GM12891 (cell line): ENCODE measurements at regions not wholly inside any gene's neighbourhood (a gene's known extent, or its start where the extent isn't known, plus 50 kb on each side); places are given as distances from the start of the nearest gene placed in this dataset.

Experiments used
- PAX5 ChIP-seq: IDR thresholded peaks from 2 replicates; pipeline ENCODE4 v1.6.1; 2011; ENCODE audit warnings: low read length, moderate library complexity, mild to moderate bottlenecking; ENCODE audit not compliant: insufficient read depth, severe bottlenecking
- POLR2A ChIP-seq: IDR thresholded peaks from 2 replicates; pipeline ENCODE4 v1.6.1; 2011; ENCODE audit warnings: low read depth, low read length, control low read depth
- POLR2AphosphoS5 ChIP-seq: IDR thresholded peaks from 2 replicates; pipeline ENCODE4 v1.6.1; 2011; ENCODE audit warnings: low read depth, low read length, control low read depth
- POU2F2 ChIP-seq: IDR thresholded peaks from 2 replicates; pipeline ENCODE4 v1.6.1; 2011; ENCODE audit warnings: low read depth, mild to moderate bottlenecking, control low read depth, low read length, moderate library complexity
- SPI1 ChIP-seq: IDR thresholded peaks from 2 replicates; pipeline ENCODE4 v1.6.1; 2011; ENCODE audit warnings: low read depth, low read length, control low read depth
- TAF1 ChIP-seq: IDR thresholded peaks from 2 replicates; pipeline ENCODE4 v1.6.1; 2011; ENCODE audit warnings: low read depth, low read length, control low read depth

DNA sequence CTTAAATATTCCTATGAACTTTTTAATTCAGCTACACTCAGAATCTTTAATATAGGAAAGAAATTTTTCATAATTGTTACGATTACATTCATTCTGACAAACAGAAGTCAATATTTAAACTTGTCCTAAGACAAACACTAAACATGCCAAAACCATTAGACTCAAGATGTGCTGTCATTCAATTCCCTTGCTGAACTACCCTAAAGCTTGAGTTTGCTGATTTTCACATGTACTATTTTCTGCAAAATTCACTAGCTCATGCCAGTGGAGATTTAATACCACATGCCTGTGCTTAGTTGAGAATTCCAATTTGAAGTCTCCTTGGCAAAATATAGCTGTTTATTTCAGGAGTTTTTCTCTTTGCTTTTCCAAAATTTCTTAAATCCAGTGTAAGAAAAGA, 448.0 kb downstream of the COL12A1 start:
- TF ChIP-seq POLR2A (no peak), SPI1 (no peak), POLR2AphosphoS5 (no peak), PAX5 (no peak), TAF1 (no peak), POU2F2 (no peak)
